Lower leg skin (tissue), 3 donors: ENCODE measurements at regions not wholly inside any gene's neighbourhood (a gene's known extent, or its start where the extent isn't known, plus 50 kb on each side); places are given as distances from the start of the nearest gene placed in this dataset.

Source experiments
- CTCF ChIP-seq, 3 donors: fragments of 450-650 bp; IDR thresholded peaks; one replicate each; pipeline ENCODE4 v1.5.1; 2016; ENCODE audit warnings: antibody characterized with exemption in 3 of 3, mild to moderate bottlenecking in 3 of 3, moderate library complexity in 2 of 3
- POLR2A ChIP-seq, 2 donors: fragments of 450-650 bp; IDR thresholded peaks; one replicate each; pipeline ENCODE4 v1.6.1; 2016 to 2017; ENCODE audit warnings: antibody characterized with exemption in 2 of 2, mild to moderate bottlenecking in 1 of 2, moderate library complexity in 1 of 2

GRCh38 chr10:55500931-55501559 is 700.0 kb upstream of the PCDH15 start:
- TF ChIP-seq POLR2A (IDR thresholded peaks at IDR 0.05) (no peak), CTCF (IDR thresholded peaks at IDR 0.05) (no peak)
